ENCODE measurements at regions not wholly inside any gene's neighbourhood (a gene's known extent, or its start where the extent isn't known, plus 50 kb on each side); places are given as distances from the start of the nearest gene placed in this dataset.

DNA sequence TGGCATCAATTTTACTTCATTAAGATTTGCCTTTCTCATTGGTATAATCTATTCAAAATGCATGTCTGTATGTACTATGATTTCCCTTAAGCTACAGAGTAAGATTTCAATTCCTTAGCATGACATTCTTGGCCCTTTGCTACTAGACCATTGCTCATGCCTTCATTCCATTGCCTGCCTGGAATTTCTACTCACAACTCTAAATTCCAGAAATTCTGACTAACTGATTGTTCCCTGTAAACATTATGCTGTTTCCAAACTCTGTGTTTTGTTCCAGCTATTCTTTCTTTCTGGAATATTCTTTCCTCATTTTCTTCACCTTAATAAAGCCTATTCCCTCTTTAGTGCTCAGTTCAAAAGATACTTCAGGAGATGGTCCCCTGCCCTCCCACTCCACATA, 568.8 kb upstream of the SEMA6A start:
- TF ChIP-seq, protein P1, sequence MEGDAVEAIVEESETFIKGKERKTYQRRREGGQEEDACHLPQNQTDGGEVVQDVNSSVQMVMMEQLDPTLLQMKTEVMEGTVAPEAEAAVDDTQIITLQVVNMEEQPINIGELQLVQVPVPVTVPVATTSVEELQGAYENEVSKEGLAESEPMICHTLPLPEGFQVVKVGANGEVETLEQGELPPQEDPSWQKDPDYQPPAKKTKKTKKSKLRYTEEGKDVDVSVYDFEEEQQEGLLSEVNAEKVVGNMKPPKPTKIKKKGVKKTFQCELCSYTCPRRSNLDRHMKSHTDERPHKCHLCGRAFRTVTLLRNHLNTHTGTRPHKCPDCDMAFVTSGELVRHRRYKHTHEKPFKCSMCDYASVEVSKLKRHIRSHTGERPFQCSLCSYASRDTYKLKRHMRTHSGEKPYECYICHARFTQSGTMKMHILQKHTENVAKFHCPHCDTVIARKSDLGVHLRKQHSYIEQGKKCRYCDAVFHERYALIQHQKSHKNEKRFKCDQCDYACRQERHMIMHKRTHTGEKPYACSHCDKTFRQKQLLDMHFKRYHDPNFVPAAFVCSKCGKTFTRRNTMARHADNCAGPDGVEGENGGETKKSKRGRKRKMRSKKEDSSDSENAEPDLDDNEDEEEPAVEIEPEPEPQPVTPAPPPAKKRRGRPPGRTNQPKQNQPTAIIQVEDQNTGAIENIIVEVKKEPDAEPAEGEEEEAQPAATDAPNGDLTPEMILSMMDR (IDR thresholded peaks at IDR 0.05), result no peak
- no peak for TF ChIP-seq POLR2A (IDR thresholded peaks at IDR 0.05)

Measured in thyroid gland (tissue), 4 donors.